Globus pallidus (tissue), 1 donor: ENCODE measurements at regions not wholly inside any gene's neighbourhood (a gene's known extent, or its start where the extent isn't known, plus 50 kb on each side); places are given as distances from the start of the nearest gene placed in this dataset.

Source experiments
- DNase-seq: peaks from one replicate; pipeline ENCODE4 v3.0.0-alpha.2; 2015; ENCODE audit warnings: low spot score

GRCh38 chr2:223226264-223226663, 174.3 kb downstream of the KCNE4 start:
- DNase-seq = no peak

GRCh38 chr2:223227338-223227737, 175.3 kb downstream of the KCNE4 start:
- no peak for DNase-seq

DNA sequence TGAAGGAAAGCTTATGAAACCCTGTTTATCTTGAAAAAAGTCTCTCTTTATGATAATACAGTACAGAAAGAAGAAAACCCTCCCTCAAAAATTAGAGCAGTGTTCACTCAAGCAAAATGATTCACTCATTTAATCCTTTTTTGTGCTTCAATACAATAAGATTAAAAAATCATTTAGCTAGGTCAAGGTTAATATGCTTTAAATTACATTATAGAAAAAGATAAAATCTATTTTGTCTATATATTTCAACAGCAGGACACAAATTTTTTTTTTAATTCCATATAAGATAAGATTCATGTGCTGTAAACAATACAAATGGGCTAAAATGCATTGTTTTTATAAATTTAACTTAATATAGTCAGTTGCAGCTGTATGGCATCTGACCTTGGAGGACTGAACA, 176.9 kb downstream of the KCNE4 start:
- DNase-seq = no peak

DNA sequence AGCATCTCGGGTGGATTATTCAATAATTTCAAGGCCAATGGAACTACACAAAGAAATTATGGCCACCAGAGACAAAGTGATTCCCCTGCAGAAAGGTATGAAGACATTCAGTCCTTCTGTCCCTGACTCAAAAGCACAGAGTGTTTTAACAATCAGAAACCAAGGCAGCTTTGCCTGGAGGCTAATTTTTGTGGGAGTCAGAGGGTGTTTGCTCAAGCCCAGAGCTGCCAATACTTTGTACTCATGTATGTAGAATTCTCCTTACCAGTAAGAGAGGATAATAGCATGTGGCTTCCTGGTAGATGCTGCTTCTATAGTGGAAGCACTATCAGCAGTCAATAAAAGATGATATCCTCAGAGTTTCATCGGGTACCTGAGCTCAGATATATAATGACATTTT, 178.4 kb downstream of the KCNE4 start:
- no peak for DNase-seq

- DNase-seq = no peak
Measured at GRCh38 chr2:223232285-223232684, 180.3 kb downstream of the KCNE4 start.

GRCh38 chr2:223232896-223233295, 180.9 kb downstream of the KCNE4 start:
- no peak for DNase-seq

GRCh38 chr2:223235986-223236385, 184.0 kb downstream of the KCNE4 start:
- DNase-seq = no peak

DNA sequence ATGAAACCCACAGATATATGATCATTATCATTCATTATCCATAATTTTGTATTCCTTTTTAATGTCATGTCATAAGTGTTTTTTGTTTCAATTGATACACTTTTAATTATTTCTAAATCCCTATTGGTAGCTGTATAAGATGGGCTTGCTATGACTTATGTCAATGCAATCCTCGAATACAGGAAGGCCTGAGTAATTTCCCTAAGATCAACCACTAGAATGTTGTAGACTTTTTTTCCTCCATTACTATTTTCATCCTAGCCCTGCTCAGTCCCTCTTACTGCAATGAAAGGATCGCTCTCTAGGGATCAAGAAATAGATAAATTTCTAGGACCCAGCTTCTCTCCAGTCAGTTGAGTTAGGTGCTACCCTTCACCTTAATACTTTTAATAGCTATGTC, 186.3 kb downstream of the KCNE4 start:
- DNase-seq = no peak

- no peak for DNase-seq
Measured at GRCh38 chr2:223243233-223243632, 191.2 kb downstream of the KCNE4 start.

- no peak for DNase-seq
Measured at GRCh38 chr2:223247136-223247535, 195.1 kb downstream of the KCNE4 start.

GRCh38 chr2:223251656-223252229, 199.8 kb downstream of the KCNE4 start:
- DNase-seq = no peak

DNA sequence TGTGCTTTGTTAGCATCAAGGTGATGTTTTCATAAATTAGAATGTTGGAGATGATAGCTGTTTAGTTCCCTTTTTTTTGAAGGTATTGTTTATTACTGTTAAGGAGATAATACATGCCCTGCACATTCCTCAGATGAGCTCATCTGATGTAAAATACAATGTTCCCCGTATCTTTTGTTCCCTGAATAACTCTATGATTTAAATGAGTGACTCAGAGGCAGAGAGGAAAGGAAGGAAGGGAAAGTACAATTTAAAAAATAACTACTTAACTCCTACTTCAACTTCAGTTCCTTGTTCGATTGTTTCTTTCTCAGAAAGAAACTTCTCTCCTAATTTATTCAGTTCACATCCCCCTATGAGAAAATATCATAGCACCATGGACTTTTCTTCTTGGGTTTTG, 208.7 kb downstream of the KCNE4 start:
- no peak for DNase-seq

- DNase-seq = no peak
Measured at GRCh38 chr2:223262946-223263345, 211.0 kb downstream of the KCNE4 start.

DNA sequence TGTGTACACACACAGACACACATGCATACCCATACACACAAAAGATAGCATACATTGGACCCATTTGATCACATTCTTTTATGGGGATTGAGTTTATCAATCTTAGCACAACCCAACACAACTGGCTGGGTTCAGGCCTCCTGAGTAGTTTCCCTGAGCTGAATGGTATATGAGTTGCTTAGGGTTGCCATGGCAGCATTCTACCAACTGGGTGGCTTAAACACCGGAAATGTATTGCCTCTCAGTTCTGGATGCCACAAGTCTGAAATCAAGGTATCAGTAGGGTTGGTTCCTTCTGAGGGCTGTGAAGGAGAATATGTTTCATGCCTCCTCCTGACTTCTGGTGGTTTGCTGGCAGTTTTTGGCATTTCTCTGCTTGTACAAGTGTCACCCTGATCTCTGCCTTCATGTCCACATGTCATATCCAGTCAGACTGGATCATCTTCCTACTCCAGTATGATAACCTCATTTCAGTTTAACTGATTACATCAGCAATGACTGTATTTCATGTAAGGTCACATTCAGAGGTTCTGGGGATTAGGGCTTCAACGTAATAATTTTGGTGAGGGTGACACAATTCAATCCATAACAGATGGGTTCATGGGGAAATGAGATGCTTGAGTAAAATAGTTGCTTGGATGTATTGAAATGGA, 212.7 kb downstream of the KCNE4 start:
- no peak for DNase-seq

GRCh38 chr2:223267160-223267951, 215.4 kb downstream of the KCNE4 start:
- DNase-seq = no peak

DNA sequence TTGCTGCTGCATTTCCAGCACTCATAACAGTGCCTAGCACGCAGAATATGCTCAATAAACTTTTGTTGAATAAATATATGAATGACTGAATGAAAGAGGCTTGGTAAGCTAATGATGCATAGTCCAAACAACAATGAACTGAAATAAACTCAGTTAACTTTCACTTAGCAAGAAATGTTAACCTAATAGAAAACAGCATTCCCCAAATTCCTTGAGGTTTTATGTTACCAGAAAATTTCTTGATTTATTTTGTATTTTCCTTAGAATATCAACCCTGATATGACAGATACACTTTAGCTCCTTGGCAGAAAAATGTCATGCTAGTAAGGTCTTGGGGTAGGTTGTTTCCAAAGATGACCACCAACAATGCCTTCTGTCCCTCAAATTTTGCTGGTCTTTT, 217.4 kb downstream of the KCNE4 start:
- no peak for DNase-seq

- no peak for DNase-seq
Measured at GRCh38 chr2:223270548-223270947, 218.6 kb downstream of the KCNE4 start.

GRCh38 chr2:223273995-223274394, 222.0 kb downstream of the KCNE4 start:
- DNase-seq = no peak

GRCh38 chr2:223282221-223282620, 230.2 kb downstream of the KCNE4 start:
- DNase-seq = no peak

- no peak for DNase-seq
Measured at GRCh38 chr2:223283329-223283728, 231.3 kb downstream of the KCNE4 start.

DNA sequence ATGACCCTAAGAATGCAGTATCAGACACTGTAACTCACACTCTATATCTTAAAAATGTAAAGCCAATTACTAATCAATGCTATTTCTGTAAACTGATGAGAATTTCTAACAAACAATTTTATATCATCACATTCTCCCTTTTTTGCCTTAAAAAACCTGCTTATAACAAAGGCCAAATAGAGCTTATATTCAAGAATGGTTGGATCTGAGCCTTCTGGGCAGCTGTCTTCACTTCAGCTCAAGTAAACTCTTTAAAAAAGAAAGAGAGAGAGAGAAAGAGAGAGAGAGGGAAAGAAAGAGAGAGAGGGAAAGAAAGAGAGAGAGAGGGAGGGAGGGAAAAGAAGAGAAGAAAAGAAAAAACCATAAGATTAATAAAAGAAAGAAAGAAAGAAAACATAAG, 231.8 kb downstream of the KCNE4 start:
- no peak for DNase-seq

GRCh38 chr2:223285370-223286265, 233.6 kb downstream of the KCNE4 start:
- DNase-seq = no peak
